ENCODE measurements at regions not wholly inside any gene's neighbourhood (a gene's known extent, or its start where the extent isn't known, plus 50 kb on each side); places are given as distances from the start of the nearest gene placed in this dataset.

GRCh38 chr13:69589531-69590235 is 517.9 kb upstream of the ATXN8OS start:
- TF ChIP-seq CTCF (IDR thresholded peaks at IDR 0.05) (no peak), EZH2 (IDR thresholded peaks at IDR 0.05) (no peak)

Measured in neural progenitor cell (in vitro differentiated cells).